Fibroblast of lung (primary cell): ENCODE measurements at regions not wholly inside any gene's neighbourhood (a gene's known extent, or its start where the extent isn't known, plus 50 kb on each side); places are given as distances from the start of the nearest gene placed in this dataset.

Experiments
- DNase-seq, 2 donors: peaks; one replicate each; pipeline versions ENCODE4 v3.0.0 to v3.0.0-alpha.2; 2010; ENCODE audit warnings: low read depth in 2 of 2
- H2AFZ ChIP-seq: 2 replicates; pipeline ENCODE4 v1.5.1; 2012; ENCODE audit warnings: low read length, control low read depth, inconsistent platforms
- H3K27ac ChIP-seq: 2 replicates; pipeline ENCODE4 v1.5.1; 2011; ENCODE audit warnings: low read length, control low read depth; ENCODE audit not compliant: insufficient read depth
- H3K27me3 ChIP-seq: 2 replicates; pipeline ENCODE4 v1.5.1; 2011; ENCODE audit warnings: mild to moderate bottlenecking, low read length; ENCODE audit not compliant: control insufficient read depth, insufficient read depth
- H3K36me3 ChIP-seq: 2 replicates; pipeline ENCODE4 v1.5.1; 2011; ENCODE audit warnings: low read length; ENCODE audit not compliant: control insufficient read depth, insufficient read depth
- H3K4me1 ChIP-seq: 2 replicates; pipeline ENCODE4 v1.5.1; 2011; ENCODE audit warnings: low read length; ENCODE audit not compliant: control insufficient read depth, insufficient read depth; ENCODE audit errors: extremely low read depth
- H3K4me2 ChIP-seq: 2 replicates; pipeline ENCODE4 v1.5.1; 2011; ENCODE audit warnings: low read length, control low read depth; ENCODE audit not compliant: insufficient read depth; ENCODE audit errors: extremely low read depth
- H3K4me3 ChIP-seq, 4 experiments: fragments of 200-600 bp in 1 of 4; sonication (generic) in 1 of 4; replicated peaks in 1 of 4; 2 replicates each; pipeline ENCODE4 v1.5.1; 2011 to 2016; ENCODE audit warnings: low read length in 4 of 4, low read depth in 3 of 4, mild to moderate bottlenecking in 3 of 4, control low read depth in 2 of 4, inconsistent platforms in 1 of 4, mixed read lengths in 1 of 4; ENCODE audit not compliant: insufficient read depth in 1 of 4; ENCODE audit errors: control extremely low read depth in 1 of 4
- H3K79me2 ChIP-seq: 2 replicates; pipeline ENCODE4 v1.5.1; 2012; ENCODE audit warnings: mild to moderate bottlenecking, low read length, inconsistent platforms; ENCODE audit not compliant: control insufficient read depth, insufficient read depth
- H3K9ac ChIP-seq: 2 replicates; pipeline ENCODE4 v1.5.1; 2011; ENCODE audit warnings: mild to moderate bottlenecking, low read length, control low read depth; ENCODE audit not compliant: insufficient read depth
- H3K9me3 ChIP-seq: 2 replicates; pipeline ENCODE4 v1.5.1; 2012; ENCODE audit warnings: low read depth, low read length; ENCODE audit not compliant: control insufficient read depth, insufficient read depth
- H4K20me1 ChIP-seq: 2 replicates; pipeline ENCODE4 v1.5.1; 2011; ENCODE audit warnings: low read length; ENCODE audit not compliant: control insufficient read depth, insufficient read depth; ENCODE audit errors: extremely low read depth
- CTCF ChIP-seq, 2 donors: IDR thresholded peaks in 1 of 2; conservative IDR thresholded peaks in 1 of 2; 1 replicate in 1 of 2; 2 replicates in 1 of 2; pipeline ENCODE4 v1.5.1; 2011 to 2012; ENCODE audit warnings: low read length in 2 of 2, control low read depth in 1 of 2, inconsistent platforms in 1 of 2, low read depth in 1 of 2, mild to moderate bottlenecking in 1 of 2
- EZH2 ChIP-seq: IDR thresholded peaks from 2 replicates; pipeline ENCODE4 v1.5.1; 2012; ENCODE audit warnings: low read length, control low read depth, mild to moderate bottlenecking; ENCODE audit errors: missing control alignments

DNA sequence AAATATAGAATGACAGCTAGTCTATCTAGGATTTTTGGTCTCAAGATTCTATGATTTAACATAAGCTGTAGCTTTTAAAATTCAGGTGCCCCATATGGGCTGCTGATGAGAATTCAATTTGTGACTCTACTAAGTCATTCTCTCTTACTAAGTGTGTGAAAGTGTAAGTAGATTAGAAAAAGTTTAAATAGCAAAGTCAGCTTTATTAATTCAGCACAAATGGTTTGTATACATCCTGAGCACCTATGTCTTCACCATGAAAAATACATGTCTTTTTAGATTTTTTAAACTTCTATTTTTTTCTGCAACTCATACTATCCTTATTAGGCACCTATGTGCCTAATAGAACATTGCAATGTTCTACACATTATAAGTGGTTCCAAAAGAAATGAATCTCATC, 157.1 kb downstream of the METTL4 start:
- no peak overlapping the region for H3K4me3 ChIP-seq

GRCh38 chr18:2415656-2416055, 155.6 kb downstream of the METTL4 start:
- Histone ChIP-seq H3K4me3 (no peak overlapping the region), H3K36me3 (no peaks in the 10 kb centered on the region), H3K4me1 (no peaks in the 10 kb centered on the region), H3K27me3 (no peaks in the 10 kb centered on the region), H2AFZ (no peak overlapping the region), H3K4me2 (no peak overlapping the region), H4K20me1 (no peaks in the 10 kb centered on the region), H3K9me3 (no peaks in the 10 kb centered on the region), H3K9ac (no peak overlapping the region), H3K79me2 (no peaks in the 10 kb centered on the region), H3K27ac (no peak overlapping the region)
- no peak for TF ChIP-seq CTCF (conservative IDR thresholded peaks at IDR 0.05 in 1 of 2, IDR thresholded peaks at IDR 0.05 in 1 of 2; ENCODE audit: low read depth in 1 of 2, low read length in 2 of 2)
- TF ChIP-seq EZH2: no peak
- DNase-seq: no peak

More for the DNA sequence above, 157.1 kb downstream of the METTL4 start:
- Histone ChIP-seq H3K9ac (no peak overlapping the region), H4K20me1 (no peaks in the 10 kb centered on the region), H3K79me2 (no peaks in the 10 kb centered on the region), H3K27ac (no peak overlapping the region), H3K4me1 (no peaks in the 10 kb centered on the region), H2AFZ (no peak overlapping the region), H3K4me2 (no peak overlapping the region), H3K36me3 (no peaks in the 10 kb centered on the region), H3K9me3 (no peaks in the 10 kb centered on the region), H3K27me3 (no peaks in the 10 kb centered on the region)
- no peak for DNase-seq
- TF ChIP-seq CTCF (conservative IDR thresholded peaks at IDR 0.05 in 1 of 2, IDR thresholded peaks at IDR 0.05 in 1 of 2; ENCODE audit: low read depth in 1 of 2, low read length in 2 of 2) (no peak), EZH2 (no peak)

DNA sequence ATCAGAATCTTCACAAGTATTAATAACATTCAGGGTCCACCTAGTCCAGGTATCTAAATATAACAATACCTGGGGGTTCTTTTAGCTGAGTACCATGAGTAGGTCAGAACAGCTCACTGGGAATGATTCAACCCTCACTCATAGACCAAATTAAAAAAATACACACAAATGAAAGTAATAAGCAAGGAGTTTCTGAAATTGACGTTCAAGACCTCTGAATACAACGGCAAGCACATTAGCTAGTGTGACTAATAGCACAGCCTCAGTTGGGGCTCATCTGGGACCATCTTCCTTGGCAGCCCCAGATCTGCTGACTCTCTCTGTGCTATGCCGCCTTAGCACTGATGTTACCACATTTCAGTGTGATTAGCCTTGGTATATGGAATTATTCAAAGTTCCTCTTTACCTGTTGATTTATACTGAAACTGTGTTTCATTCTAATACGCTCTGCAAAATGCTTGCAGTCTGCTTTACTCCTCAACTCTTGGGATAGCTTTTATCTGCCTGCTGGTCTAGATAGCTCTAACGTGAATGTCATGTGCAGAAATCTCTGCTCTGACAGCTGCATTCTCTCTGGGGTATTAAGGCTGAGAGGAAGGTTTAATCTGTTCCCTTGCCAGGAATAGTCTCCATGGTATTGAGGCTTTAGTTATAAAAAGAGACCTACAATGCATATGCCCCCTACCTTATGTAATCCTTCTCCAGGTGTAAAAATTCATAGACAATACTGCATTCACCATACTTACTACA, 153.3 kb downstream of the METTL4 start:
- Histone ChIP-seq H3K27ac (no peak overlapping the region), H4K20me1 (no peaks in the 10 kb centered on the region), H2AFZ (no peak overlapping the region), H3K27me3 (no peaks in the 10 kb centered on the region), H3K79me2 (no peaks in the 10 kb centered on the region), H3K36me3 (no peaks in the 10 kb centered on the region), H3K9me3 (no peaks in the 10 kb centered on the region), H3K4me1 (no peaks in the 10 kb centered on the region), H3K4me2 (no peak overlapping the region), H3K9ac (no peak overlapping the region), H3K4me3 (no peak overlapping the region)
- DNase-seq: peak in 1 of 2 donors; percentile 62
- no peak for TF ChIP-seq EZH2
- TF ChIP-seq CTCF (conservative IDR thresholded peaks at IDR 0.05 in 1 of 2, IDR thresholded peaks at IDR 0.05 in 1 of 2; ENCODE audit: low read depth in 1 of 2, low read length in 2 of 2): no peak
